Mucosa of gallbladder (tissue), 1 donor: ENCODE measurements at regions not wholly inside any gene's neighbourhood (a gene's known extent, or its start where the extent isn't known, plus 50 kb on each side); places are given as distances from the start of the nearest gene placed in this dataset.

Experiments used
- DNase-seq: peaks from one replicate; pipeline ENCODE4 v3.0.0-alpha.2; 2020; ENCODE audit warnings: low spot score
- donor health status: DM: no; HTN: no; CAD: no.

DNA sequence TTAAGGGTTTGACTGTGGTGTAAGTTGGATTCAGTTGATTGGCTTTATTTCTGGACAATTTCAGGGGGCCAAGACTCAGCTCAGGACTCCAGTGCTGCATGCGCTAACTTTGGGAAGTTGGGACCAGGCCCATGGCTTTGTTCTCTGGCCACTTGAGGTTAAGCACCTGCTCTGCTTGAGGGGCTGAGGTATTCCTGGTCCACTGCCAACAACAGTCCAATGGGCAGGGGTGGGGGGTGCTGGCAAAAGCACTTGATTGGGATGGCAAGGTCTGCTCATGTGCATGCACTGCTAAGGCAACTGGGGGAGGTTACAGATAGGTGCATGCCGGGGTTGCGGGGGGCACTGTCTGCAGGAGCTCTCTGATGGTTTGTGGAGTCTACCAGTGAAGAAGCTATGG, 52.6 kb upstream of the ASB17 start:
- DNase-seq = no peak

DNA sequence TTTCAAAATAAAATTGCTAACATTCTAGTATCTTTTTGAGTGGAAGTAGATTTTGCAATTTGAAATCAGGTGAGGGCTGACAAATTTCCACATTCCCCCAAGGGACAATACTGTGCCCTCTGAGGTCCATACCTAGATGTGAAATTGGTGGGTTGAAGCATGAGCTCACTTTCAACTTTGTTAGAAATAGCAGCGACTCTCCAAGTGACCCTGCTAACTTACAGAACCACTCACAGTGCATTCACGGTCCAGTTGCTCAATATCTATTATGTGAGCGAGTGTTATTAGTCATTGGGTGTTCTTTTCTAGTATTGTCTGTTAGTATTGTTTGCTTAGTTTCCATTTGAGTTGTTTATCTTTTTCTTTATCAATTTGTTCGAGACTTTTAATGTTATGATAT, 53.6 kb upstream of the ASB17 start:
- DNase-seq = no peak

- DNase-seq = no peak
Measured at GRCh38 chr1:75986478-75986877, 54.3 kb upstream of the ASB17 start.

DNA sequence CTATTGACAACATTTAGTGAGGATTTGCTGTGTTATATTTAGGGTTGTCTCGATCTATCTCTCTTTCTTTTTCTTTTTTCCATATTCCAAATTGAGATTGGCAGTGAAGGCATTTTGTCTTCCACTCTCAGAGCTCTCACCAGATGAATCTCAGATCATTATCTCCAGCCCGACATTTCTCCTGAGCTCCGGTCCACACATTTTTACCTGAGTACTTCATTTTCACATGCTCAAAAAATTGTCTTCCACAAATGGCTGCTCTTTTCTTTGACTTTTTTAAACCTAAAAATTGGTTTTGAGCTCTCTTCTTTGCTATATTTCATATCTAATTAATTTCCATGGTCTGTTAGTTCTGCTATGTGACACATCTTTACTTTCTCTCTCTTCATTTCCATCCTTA, 56.9 kb upstream of the ASB17 start:
- no peak for DNase-seq

GRCh38 chr1:75990686-75991085, 58.5 kb upstream of the ASB17 start:
- no peak for DNase-seq

DNA sequence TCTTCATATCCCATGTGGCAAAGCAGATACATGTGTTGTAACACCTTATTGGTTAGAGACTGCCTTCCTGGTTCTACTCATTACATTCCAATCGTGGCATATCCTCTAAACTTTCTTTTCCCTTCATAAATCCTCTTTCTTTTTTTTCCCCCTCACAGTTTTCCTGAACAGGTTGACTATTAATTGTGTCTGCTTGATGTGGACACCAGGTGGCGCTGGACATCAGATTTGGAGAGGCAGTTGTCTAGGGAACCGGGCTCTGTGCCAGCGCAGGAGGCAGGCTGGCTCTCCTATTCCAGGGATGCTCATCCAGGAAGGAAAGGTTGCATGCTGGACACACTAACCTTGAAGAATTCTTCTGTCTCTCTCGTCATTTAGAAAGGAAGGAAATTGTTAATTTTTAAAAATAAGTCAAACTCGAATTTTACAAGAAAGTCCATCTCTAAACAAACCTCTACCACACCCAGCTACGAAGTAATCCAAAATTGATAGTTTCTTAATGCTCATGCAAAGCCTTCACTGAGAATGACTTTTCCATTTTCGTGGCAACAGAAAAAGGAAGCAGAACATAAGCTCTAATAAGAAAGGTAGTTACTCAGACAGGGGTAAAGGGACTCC, 59.4 kb upstream of the ASB17 start:
- peak; percentile 92 for DNase-seq

DNA sequence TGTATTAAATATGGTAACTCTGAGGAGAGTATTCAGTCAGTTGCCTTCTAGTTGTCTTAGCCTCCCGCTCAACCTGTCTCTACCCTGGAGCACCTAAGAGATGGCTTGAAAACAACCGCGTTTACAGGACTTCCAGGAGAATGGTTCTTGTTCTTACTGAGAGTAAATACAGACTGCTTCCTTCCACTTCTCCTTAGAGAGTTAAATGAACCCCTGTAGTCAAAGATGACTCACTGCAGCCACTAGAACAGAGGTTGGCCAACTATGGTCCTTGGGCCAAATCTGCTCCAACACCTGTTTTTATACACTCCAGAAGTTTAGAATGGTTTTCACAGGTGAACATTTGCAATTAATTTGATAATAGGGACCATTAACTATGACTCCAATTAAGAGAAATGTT, 60.1 kb upstream of the ASB17 start:
- DNase-seq = no peak

DNA sequence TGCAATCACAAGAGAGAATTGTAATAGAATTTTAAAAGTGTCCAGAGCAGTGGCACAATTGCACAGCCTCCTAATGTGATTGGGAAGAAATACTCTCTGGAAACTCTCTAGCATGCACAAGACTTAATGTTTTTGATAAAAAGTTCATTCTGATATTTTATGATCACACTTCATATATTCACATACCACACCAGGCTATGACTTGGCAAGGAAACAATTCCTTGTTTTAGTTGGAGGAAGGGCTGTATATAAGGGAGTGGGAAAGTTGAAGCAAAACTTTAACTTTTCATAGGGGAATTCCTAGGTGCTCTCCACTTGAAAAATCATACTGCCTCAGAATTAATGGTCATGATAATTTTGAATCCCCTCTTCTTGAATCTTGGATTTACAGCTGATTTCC, 61.5 kb upstream of the ASB17 start:
- no peak for DNase-seq

- no peak for DNase-seq
Measured at GRCh38 chr1:75996196-75996595, 64.0 kb upstream of the ASB17 start.

DNA sequence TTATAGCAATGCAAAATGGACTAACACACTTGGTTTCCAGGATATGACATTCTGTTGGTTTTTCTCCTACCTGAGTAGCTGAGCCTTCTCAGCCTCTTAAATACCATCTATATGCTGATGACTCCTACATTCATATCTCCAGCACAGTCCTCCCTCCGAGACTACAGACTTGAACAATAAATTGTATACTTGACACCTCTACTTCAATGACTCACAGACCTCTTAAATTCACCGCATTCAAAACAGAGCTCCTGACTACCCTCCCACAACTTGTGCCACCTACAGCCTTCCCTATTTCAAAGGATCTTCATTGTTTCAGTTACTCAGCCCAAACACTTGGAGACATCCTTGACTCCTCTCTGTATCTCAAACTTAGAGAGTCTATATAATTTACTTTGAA, 66.8 kb upstream of the ASB17 start:
- no peak for DNase-seq

GRCh38 chr1:76003946-76004345, 70.6 kb upstream of the ST6GALNAC3 start:
- no peak for DNase-seq

DNA sequence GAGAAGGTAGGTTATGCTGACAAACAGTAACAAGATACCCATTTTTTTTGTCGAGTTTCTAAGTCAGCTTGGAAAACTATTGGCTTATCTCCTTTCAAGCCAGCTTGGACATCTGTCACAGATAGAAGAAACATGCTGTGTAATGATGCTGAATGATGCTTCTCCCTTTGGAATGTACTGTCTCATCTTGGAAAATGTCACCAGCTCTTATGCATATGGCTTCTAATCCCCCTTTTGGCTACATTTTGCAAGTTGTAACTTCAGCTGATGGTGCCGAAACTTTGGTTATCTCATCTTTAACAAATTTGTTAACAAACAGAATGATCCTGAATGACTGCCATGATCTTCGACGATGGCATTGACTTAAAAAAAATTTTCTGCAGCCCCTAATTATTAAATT, 68.8 kb upstream of the ST6GALNAC3 start:
- no peak for DNase-seq

- peak; percentile 37 for DNase-seq
Measured at GRCh38 chr1:76006234-76006633, 68.3 kb upstream of the ST6GALNAC3 start.

DNA sequence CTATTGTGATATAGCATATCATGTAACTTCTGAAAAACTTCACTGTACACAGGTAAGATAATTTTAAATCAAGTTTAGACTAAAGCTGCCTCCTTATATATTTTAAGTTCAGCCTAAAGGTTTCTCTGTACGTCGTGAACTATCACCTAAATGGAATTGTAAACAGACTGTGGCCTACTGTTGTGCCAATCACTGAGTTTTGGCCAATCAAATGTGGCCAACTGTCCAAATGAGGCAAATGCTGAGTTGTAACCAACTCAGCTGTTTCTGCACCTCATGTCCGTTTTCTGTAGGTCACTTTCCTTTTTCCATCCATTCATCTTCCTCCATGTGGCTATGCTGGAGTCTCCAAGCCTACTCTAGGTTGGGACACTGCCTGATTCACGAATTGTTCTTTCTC, 63.7 kb upstream of the ST6GALNAC3 start:
- no peak for DNase-seq

DNA sequence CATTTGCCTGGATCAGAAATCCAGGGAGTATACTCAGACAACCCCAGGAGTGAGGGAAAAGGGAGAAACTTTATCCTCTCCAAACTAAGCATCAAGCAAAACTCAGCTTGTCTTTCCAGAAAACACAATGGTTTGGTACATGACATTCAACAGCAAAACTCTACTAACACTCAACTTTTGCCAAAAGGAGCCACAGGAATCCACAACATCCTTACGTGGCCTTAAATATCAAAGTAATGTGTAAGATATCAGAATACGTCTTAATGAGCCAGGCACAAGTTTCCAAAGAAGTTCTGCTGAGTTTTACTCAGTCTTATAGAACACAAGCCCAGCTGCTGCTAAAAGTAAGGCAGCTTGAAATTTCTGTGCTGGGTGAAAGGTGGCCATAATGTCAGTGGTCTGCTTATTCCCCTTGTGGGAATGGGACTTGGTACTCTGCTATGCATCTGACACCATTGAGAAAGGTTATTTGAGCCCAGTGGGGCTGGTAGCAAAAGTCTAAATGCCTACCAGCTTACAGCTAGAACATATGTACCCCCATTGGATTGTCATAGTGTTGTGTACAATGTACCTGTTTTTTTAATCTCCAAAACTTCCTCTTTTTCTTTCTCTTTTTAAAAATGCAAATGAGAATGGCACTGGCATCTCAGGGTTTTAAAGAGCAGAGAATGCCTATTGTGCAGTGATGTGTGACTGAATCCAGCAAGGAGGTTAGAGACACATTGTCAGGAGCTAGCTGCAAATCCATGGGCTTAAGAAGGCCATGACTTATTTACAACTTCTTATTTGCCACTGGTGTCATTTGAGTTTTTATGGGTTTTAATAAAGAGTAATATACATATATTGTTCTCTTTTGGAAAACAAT, 62.0 kb upstream of the ST6GALNAC3 start:
- no peak for DNase-seq

DNA sequence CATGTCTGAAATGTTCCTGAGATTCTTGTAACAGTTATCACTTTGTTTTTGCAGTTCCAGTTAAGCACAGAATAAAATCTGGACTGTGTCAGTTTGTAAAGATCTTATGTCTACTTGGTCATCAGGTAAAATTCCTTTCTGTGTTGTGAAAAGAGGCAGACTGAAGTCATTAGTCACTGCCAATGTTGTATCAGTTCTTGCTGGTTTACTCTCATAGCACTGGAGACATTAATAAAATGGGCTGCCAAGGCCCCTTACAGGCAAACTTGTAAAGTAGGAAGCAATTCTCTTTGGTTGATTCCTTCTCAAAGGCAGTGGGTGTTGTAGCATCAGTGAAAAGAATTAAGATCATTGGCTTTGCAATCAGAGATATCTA, 61.4 kb upstream of the ST6GALNAC3 start:
- DNase-seq = no peak

- DNase-seq = no peak
Measured at GRCh38 chr1:76015478-76016103, 59.0 kb upstream of the ST6GALNAC3 start.

DNA sequence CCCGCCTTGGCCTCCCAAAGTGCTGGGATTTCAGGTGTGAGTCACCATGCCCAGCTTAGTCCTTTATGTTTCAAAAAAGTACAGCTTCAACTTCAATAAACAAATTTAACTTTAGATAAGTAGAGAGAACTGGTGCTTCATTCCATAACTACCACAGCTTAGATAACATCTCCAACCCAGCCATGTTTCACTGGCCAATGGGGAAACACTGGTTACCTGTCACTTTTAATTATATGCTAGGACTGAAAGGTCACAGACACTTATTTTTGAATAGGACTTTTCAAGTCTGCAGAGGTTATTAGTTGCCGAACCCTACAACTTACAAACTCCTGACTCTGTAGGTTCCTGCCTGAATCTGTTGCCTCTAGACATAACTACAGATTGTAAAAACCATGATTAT, 56.5 kb upstream of the ST6GALNAC3 start:
- no peak for DNase-seq

- DNase-seq = no peak
Measured at GRCh38 chr1:76021846-76022245, 52.7 kb upstream of the ST6GALNAC3 start.

GRCh38 chr1:76023669-76024435, 50.7 kb upstream of the ST6GALNAC3 start:
- no peak for DNase-seq
